ENCODE measurements at regions not wholly inside any gene's neighbourhood (a gene's known extent, or its start where the extent isn't known, plus 50 kb on each side); places are given as distances from the start of the nearest gene placed in this dataset.

GRCh38 chr12:92290886-92291285 lies 145.2 kb upstream of the BTG1 start:
- BruUV-seq (replicated peaks), result no TSS peak
- H4K20me1 ChIP-seq (ENCODE audit: low read length), result no peaks in the 10 kb centered on the region
- H3K9me3 ChIP-seq (ENCODE audit: low read length), result no peaks in the 10 kb centered on the region
- no peaks in the 10 kb centered on the region for H3K79me2 ChIP-seq (ENCODE audit: low read length)
- ChIA-PET CTCF (no interaction called here), POLR2A (ENCODE audit: unreplicated experiment) (no interaction called here)
- no peak overlapping the region for H3K4me3 ChIP-seq (ENCODE audit: low read length)
- peaks cover 31% of the 10 kb centered on the region for H3K4me1 ChIP-seq (ENCODE audit: insufficient read depth, low read length)
- H3F3A ChIP-seq (ENCODE audit: low read length, unreplicated experiment), result no peaks in the 10 kb centered on the region
- H2AFZ ChIP-seq (ENCODE audit: low read length), result no peak overlapping the region
- no peaks in the 10 kb centered on the region for H3K36me3 ChIP-seq (ENCODE audit: low read depth, low read length)
- H3K9ac ChIP-seq (ENCODE audit: low read length), result no peak overlapping the region
- no peaks in the 10 kb centered on the region for H3K27me3 ChIP-seq (ENCODE audit: low read length)
- H3K9me2 ChIP-seq (replicated peaks; ENCODE audit: low read length), result no peaks in the 10 kb centered on the region
- DNase-seq (no peak), ATAC-seq (peak; percentile 43)
- TF ChIP-seq EZH2 (IDR thresholded peaks at IDR 0.05; ENCODE audit: low read length, unreplicated experiment), result no peak
- TF ChIP-seq CTCF (conservative IDR thresholded peaks at IDR 0.05; ENCODE audit: low read depth, low read length), result no peak
- no peak for TF ChIP-seq EZH2phosphoT487 (IDR thresholded peaks at IDR 0.05; ENCODE audit: borderline replicate concordance, low read length)
- H3K27ac ChIP-seq (ENCODE audit: low read length), result no peak overlapping the region
- no peak overlapping the region for H3K4me2 ChIP-seq (ENCODE audit: low read length)
- intact Hi-C loops (cut with micrococcal nuclease), result no loop called here

GRCh38 chr12:92290350-92290695 lies 144.7 kb upstream of the BTG1 start:
- Histone ChIP-seq H4K20me1 (ENCODE audit: low read length) (no peaks in the 10 kb centered on the region), H3K4me2 (ENCODE audit: low read length) (peak overlapping the region; percentile 35), H3K27ac (ENCODE audit: low read length) (0 out of 2 replicates have a peak overlapping the region, but pooled peaks have one; percentile 5), H3K9me2 (replicated peaks; ENCODE audit: low read length) (no peaks in the 10 kb centered on the region), H3K9ac (ENCODE audit: low read length) (no peak overlapping the region), H3K36me3 (ENCODE audit: low read depth, low read length) (no peaks in the 10 kb centered on the region), H3K4me3 (ENCODE audit: low read length) (no peak overlapping the region), H3F3A (ENCODE audit: low read length, unreplicated experiment) (no peaks in the 10 kb centered on the region), H2AFZ (ENCODE audit: low read length) (peak overlapping the region; percentile 44; the same call in 1 of the 2 replicates), H3K4me1 (ENCODE audit: insufficient read depth, low read length) (peaks cover 31% of the 10 kb centered on the region), H3K27me3 (ENCODE audit: low read length) (no peaks in the 10 kb centered on the region), H3K9me3 (ENCODE audit: low read length) (no peaks in the 10 kb centered on the region), H3K79me2 (ENCODE audit: low read length) (no peaks in the 10 kb centered on the region)
- TF ChIP-seq EZH2 (IDR thresholded peaks at IDR 0.05; ENCODE audit: low read length, unreplicated experiment) (no peak), CTCF (conservative IDR thresholded peaks at IDR 0.05; ENCODE audit: low read depth, low read length) (no peak), EZH2phosphoT487 (IDR thresholded peaks at IDR 0.05; ENCODE audit: borderline replicate concordance, low read length) (no peak)
- BruUV-seq (replicated peaks), result no TSS peak
- ATAC-seq (peak; percentile 65), DNase-seq (peak; percentile 55)
- intact Hi-C loops (cut with micrococcal nuclease), result no loop called here
- ChIA-PET CTCF (no interaction called here), POLR2A (ENCODE audit: unreplicated experiment) (interaction anchor here (1.4 kb wide), 1 partner anchor 144 kb away, joined by 3 read pairs; the partner anchor contains the start of gene BTG1)

GRCh38 chr12:92289629-92290349 lies 144.1 kb upstream of the BTG1 start:
- Histone ChIP-seq H3K4me2 (ENCODE audit: low read length) (peak overlapping the region; percentile 35), H3K4me3 (ENCODE audit: low read length) (no peak overlapping the region), H3K27me3 (ENCODE audit: low read length) (no peaks in the 10 kb centered on the region), H3K4me1 (ENCODE audit: insufficient read depth, low read length) (peaks cover 31% of the 10 kb centered on the region), H3K36me3 (ENCODE audit: low read depth, low read length) (no peaks in the 10 kb centered on the region), H3K79me2 (ENCODE audit: low read length) (no peaks in the 10 kb centered on the region), H3K9ac (ENCODE audit: low read length) (no peak overlapping the region), H3K9me3 (ENCODE audit: low read length) (no peaks in the 10 kb centered on the region), H2AFZ (ENCODE audit: low read length) (peak overlapping the region; percentile 44; the same call in 1 of the 2 replicates), H3K27ac (ENCODE audit: low read length) (0 out of 2 replicates have a peak overlapping the region, but pooled peaks have one; percentile 5), H3K9me2 (replicated peaks; ENCODE audit: low read length) (no peaks in the 10 kb centered on the region), H4K20me1 (ENCODE audit: low read length) (no peaks in the 10 kb centered on the region), H3F3A (ENCODE audit: low read length, unreplicated experiment) (no peaks in the 10 kb centered on the region)
- CTCF ChIA-PET, result no interaction called here
- TF ChIP-seq EZH2 (IDR thresholded peaks at IDR 0.05; ENCODE audit: low read length, unreplicated experiment), result no peak
- no peak for TF ChIP-seq CTCF (conservative IDR thresholded peaks at IDR 0.05; ENCODE audit: low read depth, low read length)
- TF ChIP-seq EZH2phosphoT487 (IDR thresholded peaks at IDR 0.05; ENCODE audit: borderline replicate concordance, low read length), result no peak
- no TSS peak for BruUV-seq (replicated peaks)
- intact Hi-C loops (cut with micrococcal nuclease), result no loop called here
- ATAC-seq (peak; percentile 78), DNase-seq (peak; percentile 81)
- POLR2A ChIA-PET (ENCODE audit: unreplicated experiment), result interaction anchor here (1.4 kb wide), 1 partner anchor 144 kb away, joined by 3 read pairs; the partner anchor contains the start of gene BTG1
